Fibroblast of the aortic adventitia (primary cell): ENCODE measurements at regions not wholly inside any gene's neighbourhood (a gene's known extent, or its start where the extent isn't known, plus 50 kb on each side); places are given as distances from the start of the nearest gene placed in this dataset.

ENCODE experiments used
- DNase-seq: peaks from one replicate; pipeline ENCODE4 v3.0.0-alpha.2; 2010; ENCODE audit warnings: low read depth
- H3K4me3 ChIP-seq: 2 replicates; pipeline ENCODE4 v1.5.1; 2011; ENCODE audit warnings: low read depth, mild to moderate bottlenecking, control low read depth, low read length, moderate library complexity
- CTCF ChIP-seq: IDR thresholded peaks from 2 replicates; pipeline ENCODE4 v1.5.1; 2011; ENCODE audit warnings: mild to moderate bottlenecking, low read length, control low read depth, inconsistent platforms; ENCODE audit not compliant: insufficient read depth

- TF ChIP-seq CTCF = no peak
- no peak for DNase-seq
- no peak overlapping the region for H3K4me3 ChIP-seq
These were observed 67.1 kb downstream of the MAP10 start for GRCh38 chr1:232872284-232872683.

GRCh38 chr1:232872738-232873137 lies 67.5 kb downstream of the MAP10 start:
- no peak for TF ChIP-seq CTCF
- no peak overlapping the region for H3K4me3 ChIP-seq
- no peak for DNase-seq

GRCh38 chr1:232873412-232873811 lies 68.2 kb downstream of the MAP10 start:
- H3K4me3 ChIP-seq = no peak overlapping the region
- TF ChIP-seq CTCF = no peak
- DNase-seq = no peak

GRCh38 chr1:232873931-232874330 lies 68.7 kb downstream of the MAP10 start:
- no peak overlapping the region for H3K4me3 ChIP-seq
- no peak for TF ChIP-seq CTCF
- no peak for DNase-seq

GRCh38 chr1:232875536-232875935 lies 70.3 kb downstream of the MAP10 start:
- TF ChIP-seq CTCF = no peak
- no peak overlapping the region for H3K4me3 ChIP-seq
- peak; percentile 26 for DNase-seq

GRCh38 chr1:232876506-232877364 lies 71.5 kb downstream of the MAP10 start:
- TF ChIP-seq CTCF = no peak
- no peak overlapping the region for H3K4me3 ChIP-seq
- DNase-seq = no peak
